HepG2 (cell line): ENCODE measurements at regions not wholly inside any gene's neighbourhood (a gene's known extent, or its start where the extent isn't known, plus 50 kb on each side); places are given as distances from the start of the nearest gene placed in this dataset.

ENCODE experiments used
- MYC ChIP-seq: sonication (generic); formaldehyde crosslinking; IDR thresholded peaks from 2 replicates; pipeline ENCODE4 v1.9.0; 2021; ENCODE audit warnings: missing genetic modification reagents, borderline replicate concordance
- YY1 ChIP-seq: IDR thresholded peaks from 2 replicates; pipeline ENCODE4 v1.6.1; 2011; ENCODE audit warnings: low read length, low read depth, moderate library complexity, mild to moderate bottlenecking; ENCODE audit not compliant: insufficient read depth, insufficient replicate concordance

DNA sequence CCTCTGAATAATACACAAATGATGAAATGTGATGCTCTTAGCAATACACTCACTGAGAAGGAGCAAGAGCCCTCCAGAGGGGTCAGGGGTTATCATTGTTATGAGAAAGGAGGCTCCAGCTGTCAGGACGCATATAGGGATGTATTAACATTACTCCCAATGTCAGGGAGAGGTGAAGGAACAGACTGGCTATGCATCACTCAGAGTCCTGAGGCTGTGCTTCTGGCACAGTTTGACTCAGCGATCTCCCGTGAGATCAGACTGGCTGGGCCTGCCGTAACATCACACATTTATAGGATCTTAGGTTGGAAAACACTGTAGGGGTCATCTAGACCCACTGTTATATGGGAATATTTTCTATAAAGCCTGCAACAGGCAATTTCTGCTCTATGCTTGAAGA, 226.5 kb upstream of the GLRA1 start:
- no peak for TF ChIP-seq MYC
- no peak for TF ChIP-seq YY1
